ENCODE measurements at regions not wholly inside any gene's neighbourhood (a gene's known extent, or its start where the extent isn't known, plus 50 kb on each side); places are given as distances from the start of the nearest gene placed in this dataset.

DNA sequence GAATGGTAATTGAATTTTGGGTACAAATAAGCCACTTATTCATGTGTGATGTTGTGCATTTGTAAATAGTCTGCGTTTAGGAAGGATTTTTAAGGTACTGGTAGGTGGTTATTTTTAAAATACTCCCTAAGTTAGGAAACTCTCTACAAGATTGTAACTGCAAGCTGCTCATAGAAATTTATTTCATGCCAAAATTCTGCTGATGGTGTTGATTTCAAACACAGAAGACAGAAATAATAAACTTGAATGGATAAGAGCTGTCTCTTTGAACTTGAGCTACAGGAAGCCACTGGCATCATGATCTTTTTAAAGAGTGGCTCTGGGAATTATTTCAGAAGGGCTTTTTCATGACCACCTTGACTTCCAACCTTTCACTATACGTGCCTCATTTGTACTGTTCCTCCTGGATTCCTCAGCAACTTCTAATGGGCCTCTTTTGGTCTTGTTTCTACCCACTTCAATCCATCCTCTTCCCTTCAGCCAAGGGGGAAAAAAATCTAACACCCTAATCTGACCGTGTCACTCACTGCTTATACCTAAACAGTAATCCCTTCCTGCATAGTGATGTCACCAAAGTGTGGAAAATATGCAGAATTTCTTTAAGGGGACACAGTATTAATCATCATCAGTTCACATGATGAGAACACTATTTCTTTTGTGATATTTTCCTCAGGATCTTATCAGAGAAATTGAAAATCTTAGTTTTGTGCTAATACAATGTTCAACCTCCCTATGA is 113.6 kb downstream of the PFDN4 start:
- TF ChIP-seq, protein P1, sequence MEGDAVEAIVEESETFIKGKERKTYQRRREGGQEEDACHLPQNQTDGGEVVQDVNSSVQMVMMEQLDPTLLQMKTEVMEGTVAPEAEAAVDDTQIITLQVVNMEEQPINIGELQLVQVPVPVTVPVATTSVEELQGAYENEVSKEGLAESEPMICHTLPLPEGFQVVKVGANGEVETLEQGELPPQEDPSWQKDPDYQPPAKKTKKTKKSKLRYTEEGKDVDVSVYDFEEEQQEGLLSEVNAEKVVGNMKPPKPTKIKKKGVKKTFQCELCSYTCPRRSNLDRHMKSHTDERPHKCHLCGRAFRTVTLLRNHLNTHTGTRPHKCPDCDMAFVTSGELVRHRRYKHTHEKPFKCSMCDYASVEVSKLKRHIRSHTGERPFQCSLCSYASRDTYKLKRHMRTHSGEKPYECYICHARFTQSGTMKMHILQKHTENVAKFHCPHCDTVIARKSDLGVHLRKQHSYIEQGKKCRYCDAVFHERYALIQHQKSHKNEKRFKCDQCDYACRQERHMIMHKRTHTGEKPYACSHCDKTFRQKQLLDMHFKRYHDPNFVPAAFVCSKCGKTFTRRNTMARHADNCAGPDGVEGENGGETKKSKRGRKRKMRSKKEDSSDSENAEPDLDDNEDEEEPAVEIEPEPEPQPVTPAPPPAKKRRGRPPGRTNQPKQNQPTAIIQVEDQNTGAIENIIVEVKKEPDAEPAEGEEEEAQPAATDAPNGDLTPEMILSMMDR (IDR thresholded peaks at IDR 0.05), result no peak
- TF ChIP-seq RNF2 (IDR thresholded peaks at IDR 0.05; ENCODE audit: borderline replicate concordance, low read depth), result no peak
- no peak for TF ChIP-seq POLR2A (IDR thresholded peaks at IDR 0.05; ENCODE audit: low read length)
- no peak for TF ChIP-seq RFX5 (IDR thresholded peaks at IDR 0.05)
- TF ChIP-seq JUN (IDR thresholded peaks at IDR 0.05), result no peak
